Peyer's patch (tissue), 4 donors: ENCODE measurements at regions not wholly inside any gene's neighbourhood (a gene's known extent, or its start where the extent isn't known, plus 50 kb on each side); places are given as distances from the start of the nearest gene placed in this dataset.

Source experiments
- POLR2A ChIP-seq, 2 donors: fragments of 450-650 bp; IDR thresholded peaks; one replicate each; pipeline ENCODE4 v1.5.1; 2017; ENCODE audit warnings: antibody characterized with exemption in 2 of 2, mild to moderate bottlenecking in 2 of 2, moderate library complexity in 2 of 2
- TF ChIP-seq, protein P1 (sequence below), 6 experiments: fragments of 450-650 bp in 4 of 6; fragments of 200-600 bp in 2 of 6; sonication (generic) in 1 of 6; IDR thresholded peaks; one replicate each; pipeline ENCODE4 v1.5.1; 2017 to 2019; ENCODE audit warnings: antibody characterized with exemption in 6 of 6, mild to moderate bottlenecking in 3 of 6, moderate library complexity in 1 of 6

DNA sequence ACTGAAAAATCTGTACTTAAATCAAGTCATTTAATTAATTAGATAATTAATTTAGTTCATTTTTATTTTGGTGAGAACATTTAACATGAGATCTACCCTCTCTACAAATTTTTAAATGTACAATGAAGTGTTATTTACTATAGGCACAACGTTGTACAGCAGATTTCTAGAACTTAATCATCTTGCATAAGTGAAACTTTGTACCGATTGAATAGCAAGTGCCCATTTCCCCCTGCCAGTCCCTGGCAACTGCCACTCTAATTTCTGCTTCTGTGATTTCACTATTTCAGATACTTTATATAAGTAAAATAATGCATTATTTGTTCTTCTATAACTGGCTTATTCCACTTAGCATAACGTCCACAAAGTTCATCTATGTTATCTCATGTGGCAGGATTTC is 50.1 kb upstream of the SYTL5 start:
- no peak for TF ChIP-seq POLR2A (IDR thresholded peaks at IDR 0.05)
- TF ChIP-seq, protein P1, sequence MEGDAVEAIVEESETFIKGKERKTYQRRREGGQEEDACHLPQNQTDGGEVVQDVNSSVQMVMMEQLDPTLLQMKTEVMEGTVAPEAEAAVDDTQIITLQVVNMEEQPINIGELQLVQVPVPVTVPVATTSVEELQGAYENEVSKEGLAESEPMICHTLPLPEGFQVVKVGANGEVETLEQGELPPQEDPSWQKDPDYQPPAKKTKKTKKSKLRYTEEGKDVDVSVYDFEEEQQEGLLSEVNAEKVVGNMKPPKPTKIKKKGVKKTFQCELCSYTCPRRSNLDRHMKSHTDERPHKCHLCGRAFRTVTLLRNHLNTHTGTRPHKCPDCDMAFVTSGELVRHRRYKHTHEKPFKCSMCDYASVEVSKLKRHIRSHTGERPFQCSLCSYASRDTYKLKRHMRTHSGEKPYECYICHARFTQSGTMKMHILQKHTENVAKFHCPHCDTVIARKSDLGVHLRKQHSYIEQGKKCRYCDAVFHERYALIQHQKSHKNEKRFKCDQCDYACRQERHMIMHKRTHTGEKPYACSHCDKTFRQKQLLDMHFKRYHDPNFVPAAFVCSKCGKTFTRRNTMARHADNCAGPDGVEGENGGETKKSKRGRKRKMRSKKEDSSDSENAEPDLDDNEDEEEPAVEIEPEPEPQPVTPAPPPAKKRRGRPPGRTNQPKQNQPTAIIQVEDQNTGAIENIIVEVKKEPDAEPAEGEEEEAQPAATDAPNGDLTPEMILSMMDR (IDR thresholded peaks at IDR 0.05), result no peak
